Neural progenitor cell (in vitro differentiated cells): ENCODE measurements at regions not wholly inside any gene's neighbourhood (a gene's known extent, or its start where the extent isn't known, plus 50 kb on each side); places are given as distances from the start of the nearest gene placed in this dataset.
A peak's percentile ranks its signal among the peaks of the same experiment; 100 is the strongest.

Source experiments
- DNase-seq: peaks from one replicate; pipeline ENCODE4 v3.0.0-alpha.2; 2016; ENCODE audit warnings: low spot score
- H2AFZ ChIP-seq: fragments of 200-600 bp; sonication (generic); replicated peaks from 2 replicates; pipeline ENCODE4 v1.6.1; 2016; ENCODE audit warnings: antibody characterized with exemption
- H3F3A ChIP-seq: fragments of 200-600 bp; sonication (generic); 2 replicates; pipeline ENCODE4 v1.6.1; 2016; ENCODE audit warnings: antibody characterized with exemption, low read depth
- H3K27ac ChIP-seq: fragments of 200-600 bp; sonication (generic); 2 replicates; pipeline ENCODE4 v1.5.1; 2016; ENCODE audit warnings: mild to moderate bottlenecking
- H3K27me3 ChIP-seq: fragments of 200-600 bp; sonication (generic); 2 replicates; pipeline ENCODE4 v1.6.1; 2016; ENCODE audit warnings: mild to moderate bottlenecking, moderate library complexity
- H3K36me3 ChIP-seq: fragments of 200-600 bp; sonication (generic); 2 replicates; pipeline ENCODE4 v1.5.1; 2016
- H3K4me1 ChIP-seq: fragments of 200-600 bp; sonication (generic); 2 replicates; pipeline ENCODE4 v1.6.1; 2016; ENCODE audit warnings: mixed run types
- H3K4me2 ChIP-seq: fragments of 200-600 bp; sonication (generic); 2 replicates; pipeline ENCODE4 v1.6.1; 2016
- H3K4me3 ChIP-seq: fragments of 200-600 bp; sonication (generic); 2 replicates; pipeline ENCODE4 v1.5.1; 2016
- H3K79me2 ChIP-seq: fragments of 200-600 bp; sonication (generic); 2 replicates; pipeline ENCODE4 v1.6.1; 2016; ENCODE audit warnings: low read depth
- H3K9ac ChIP-seq: fragments of 200-600 bp; sonication (generic); 2 replicates; pipeline ENCODE4 v1.6.1; 2016
- H3K9me3 ChIP-seq: fragments of 200-600 bp; sonication (generic); 2 replicates; pipeline ENCODE4 v1.5.1; 2016; ENCODE audit warnings: low read depth
- H4K20me1 ChIP-seq: fragments of 200-600 bp; sonication (generic); 2 replicates; pipeline ENCODE4 v1.6.1; 2016; ENCODE audit warnings: low read depth
- H3K27ac Mint-ChIP-seq: 3 replicates; pipeline ENCODE4 v1.8.0; 2021; ENCODE audit warnings: mixed read lengths
- H3K27me3 Mint-ChIP-seq: 2 replicates; pipeline ENCODE4 v1.8.0; 2022; ENCODE audit warnings: low read depth, mild to moderate bottlenecking, inconsistent platforms, moderate library complexity, mixed read lengths; ENCODE audit not compliant: insufficient read depth
- H3K36me3 Mint-ChIP-seq: 3 replicates; pipeline ENCODE4 v1.8.0; 2021; ENCODE audit warnings: mixed read lengths
- H3K4me1 Mint-ChIP-seq: 3 replicates; pipeline ENCODE4 v1.8.0; 2021; ENCODE audit warnings: mixed read lengths
- H3K4me3 Mint-ChIP-seq: 3 replicates; pipeline ENCODE4 v1.8.0; 2021; ENCODE audit warnings: mild to moderate bottlenecking, moderate library complexity, mixed read lengths
- H3K9me3 Mint-ChIP-seq: 3 replicates; pipeline ENCODE4 v1.8.0; 2020; ENCODE audit warnings: mixed read lengths
- CTCF ChIP-seq: fragments of 200-600 bp; sonication (generic); IDR thresholded peaks from 2 replicates; pipeline ENCODE4 v1.5.1; 2017; ENCODE audit warnings: antibody characterized with exemption, mild to moderate bottlenecking
- EZH2 ChIP-seq: fragments of 200-600 bp; sonication (generic); IDR thresholded peaks from 2 replicates; pipeline ENCODE4 v1.6.1; 2017; ENCODE audit warnings: antibody characterized with exemption, mild to moderate bottlenecking, moderate library complexity
- EZH2phosphoT487 ChIP-seq: fragments of 200-600 bp; sonication (generic); IDR thresholded peaks from 2 replicates; pipeline ENCODE4 v1.6.1; 2017; ENCODE audit warnings: antibody characterized with exemption

GRCh38 chr4:127113844-127114362 is 518.9 kb upstream of the INTU start:
- TF ChIP-seq CTCF (no peak), EZH2phosphoT487 (no peak), EZH2 (no peak)
- H3K4me3 Mint-ChIP-seq: no peak overlapping the region
- H3K36me3 Mint-ChIP-seq: no peaks in the 10 kb centered on the region
- H2AFZ ChIP-seq: no peak overlapping the region
- no peaks in the 10 kb centered on the region for H3K9me3 ChIP-seq
- no peaks in the 10 kb centered on the region for H3F3A ChIP-seq
- H3K27ac Mint-ChIP-seq: no peak overlapping the region
- peaks cover 8% of the 10 kb centered on the region for H3K4me1 ChIP-seq
- no peak overlapping the region for H3K4me3 ChIP-seq
- no peak overlapping the region for H3K27ac ChIP-seq
- H3K9me3 Mint-ChIP-seq: peaks cover 11% of the 10 kb centered on the region
- H3K4me2 ChIP-seq: no peak overlapping the region
- peaks cover 8% of the 10 kb centered on the region for H3K27me3 Mint-ChIP-seq
- DNase-seq: no peak
- no peaks in the 10 kb centered on the region for H3K79me2 ChIP-seq
- H4K20me1 ChIP-seq: no peaks in the 10 kb centered on the region
- no peaks in the 10 kb centered on the region for H3K27me3 ChIP-seq
- no peak overlapping the region for H3K9ac ChIP-seq
- peaks cover 8% of the 10 kb centered on the region for H3K4me1 Mint-ChIP-seq
- H3K36me3 ChIP-seq: no peaks in the 10 kb centered on the region

GRCh38 chr4:127118681-127119080 is 514.1 kb upstream of the INTU start:
- H3F3A ChIP-seq: no peaks in the 10 kb centered on the region
- H3K4me3 Mint-ChIP-seq: no peak overlapping the region
- TF ChIP-seq CTCF (no peak), EZH2phosphoT487 (no peak), EZH2 (no peak)
- peak overlapping the region; percentile 0 for H3K27ac ChIP-seq
- H3K79me2 ChIP-seq: no peaks in the 10 kb centered on the region
- peaks cover 5% of the 10 kb centered on the region for H3K27me3 Mint-ChIP-seq
- no peak overlapping the region for H3K4me3 ChIP-seq
- no peaks in the 10 kb centered on the region for H4K20me1 ChIP-seq
- H3K4me1 ChIP-seq: peaks cover 21% of the 10 kb centered on the region
- H3K36me3 Mint-ChIP-seq: no peaks in the 10 kb centered on the region
- H3K9ac ChIP-seq: no peak overlapping the region
- H3K36me3 ChIP-seq: no peaks in the 10 kb centered on the region
- H3K9me3 Mint-ChIP-seq: no peaks in the 10 kb centered on the region
- H3K4me2 ChIP-seq: no peak overlapping the region
- no peak overlapping the region for H3K27ac Mint-ChIP-seq
- H3K4me1 Mint-ChIP-seq: peaks cover 18% of the 10 kb centered on the region
- no peaks in the 10 kb centered on the region for H3K27me3 ChIP-seq
- H3K9me3 ChIP-seq: no peaks in the 10 kb centered on the region
- H2AFZ ChIP-seq: no peak overlapping the region
- no peak for DNase-seq

- H3K4me1 ChIP-seq: peaks cover 21% of the 10 kb centered on the region
- H3K9ac ChIP-seq: no peak overlapping the region
- Mint-ChIP-seq H3K4me1 (peaks cover 17% of the 10 kb centered on the region), H3K27ac (no peak overlapping the region), H3K4me3 (no peak overlapping the region), H3K27me3 (peaks cover 5% of the 10 kb centered on the region), H3K36me3 (no peaks in the 10 kb centered on the region), H3K9me3 (no peaks in the 10 kb centered on the region)
- no peak for TF ChIP-seq EZH2
- no peak for TF ChIP-seq EZH2phosphoT487
- no peak for TF ChIP-seq CTCF
- no peaks in the 10 kb centered on the region for H4K20me1 ChIP-seq
- no peaks in the 10 kb centered on the region for H3K27me3 ChIP-seq
- no peaks in the 10 kb centered on the region for H3K79me2 ChIP-seq
- no peak overlapping the region for H2AFZ ChIP-seq
- H3K36me3 ChIP-seq: no peaks in the 10 kb centered on the region
- no peak overlapping the region for H3K4me2 ChIP-seq
- no peak overlapping the region for H3K27ac ChIP-seq
- no peak overlapping the region for H3K4me3 ChIP-seq
- peak; percentile 5 for DNase-seq
- no peaks in the 10 kb centered on the region for H3F3A ChIP-seq
- H3K9me3 ChIP-seq: no peaks in the 10 kb centered on the region
Observed at GRCh38 chr4:127120441-127121090, 512.2 kb upstream of the INTU start.
